Brain microvascular endothelial cell (primary cell): ENCODE measurements at regions not wholly inside any gene's neighbourhood (a gene's known extent, or its start where the extent isn't known, plus 50 kb on each side); places are given as distances from the start of the nearest gene placed in this dataset.

Source experiments
- DNase-seq: peaks from one replicate; pipeline ENCODE4 v3.0.0-alpha.2; 2020
- H3K27ac ChIP-seq: fragments of 250-450 bp; sonication (Bioruptor Pico); 2 replicates; pipeline ENCODE4 v1.5.1; 2020; ENCODE audit warnings: mild to moderate bottlenecking, moderate library complexity
- H3K27me3 ChIP-seq: fragments of 250-450 bp; sonication (Bioruptor Pico); replicated peaks from 2 replicates; pipeline ENCODE4 v1.5.1; 2020; ENCODE audit warnings: mild to moderate bottlenecking
- H3K36me3 ChIP-seq: fragments of 250-450 bp; sonication (Bioruptor Pico); replicated peaks from 2 replicates; pipeline ENCODE4 v1.5.1; 2020; ENCODE audit warnings: mild to moderate bottlenecking
- H3K4me3 ChIP-seq: 2 replicates; pipeline ENCODE4 v1.5.1; 2011; ENCODE audit warnings: low read depth, mild to moderate bottlenecking, control low read depth, low read length, moderate library complexity
- CTCF ChIP-seq: IDR thresholded peaks from 2 replicates; pipeline ENCODE4 v1.5.1; 2011; ENCODE audit warnings: low read depth, mild to moderate bottlenecking, moderate library complexity, low read length, control low read depth, inconsistent platforms; ENCODE audit errors: missing control alignments
- in situ Hi-C: cut with HindIII; loops from 2 replicates; pipeline ENCODE4 v1.10.0; 2017; ENCODE audit warnings: low sequenced_read_pairs, low pct_ligation_motif_present

GRCh38 chr2:2762166-2762908, 431.3 kb upstream of the MYT1L start:
- H3K27ac ChIP-seq = no peak overlapping the region
- H3K36me3 ChIP-seq = no peaks in the 10 kb centered on the region
- no peaks in the 10 kb centered on the region for H3K27me3 ChIP-seq
- H3K4me3 ChIP-seq = no peak overlapping the region
- in situ Hi-C loops = no loop called here
- no peak for TF ChIP-seq CTCF
- no peak for DNase-seq

DNA sequence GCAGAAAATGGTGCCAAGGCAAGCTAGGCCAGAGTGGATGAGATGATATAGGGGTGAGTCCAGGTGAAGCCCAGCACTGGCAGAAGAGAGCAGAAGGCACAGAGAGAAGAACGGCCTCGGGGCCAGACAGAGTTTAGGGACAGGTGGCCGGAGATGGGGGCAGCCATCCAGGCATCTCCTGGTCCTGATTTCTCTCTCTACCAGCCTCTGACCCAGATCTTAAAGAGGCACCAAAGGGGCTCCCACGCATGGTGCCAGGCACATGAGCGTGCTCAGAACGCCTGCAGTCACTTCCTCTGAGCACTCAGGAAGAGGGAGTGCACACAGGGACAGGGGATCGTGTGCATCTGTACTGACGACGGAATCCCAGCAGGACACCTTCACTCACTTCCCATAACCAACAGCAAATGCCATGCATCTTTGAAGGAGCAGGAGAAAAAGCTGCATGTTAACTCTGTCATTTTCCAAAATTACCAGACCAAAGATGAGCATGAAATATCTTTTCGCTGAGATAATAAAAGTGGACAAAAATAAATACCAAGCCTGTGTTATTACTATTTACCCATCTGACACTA, 427.8 kb upstream of the MYT1L start:
- in situ Hi-C loops = no loop called here
- Histone ChIP-seq H3K36me3 (no peaks in the 10 kb centered on the region), H3K27ac (no peak overlapping the region), H3K4me3 (no peak overlapping the region), H3K27me3 (no peaks in the 10 kb centered on the region)
- no peak for DNase-seq
- no peak for TF ChIP-seq CTCF

- H3K27ac ChIP-seq = no peak overlapping the region
- no peak for TF ChIP-seq CTCF
- in situ Hi-C loops = no loop called here
- no peak for DNase-seq
- H3K4me3 ChIP-seq = no peak overlapping the region
- H3K36me3 ChIP-seq = no peaks in the 10 kb centered on the region
- no peaks in the 10 kb centered on the region for H3K27me3 ChIP-seq
Observed at GRCh38 chr2:2757764-2758163, 426.7 kb upstream of the MYT1L start.

DNA sequence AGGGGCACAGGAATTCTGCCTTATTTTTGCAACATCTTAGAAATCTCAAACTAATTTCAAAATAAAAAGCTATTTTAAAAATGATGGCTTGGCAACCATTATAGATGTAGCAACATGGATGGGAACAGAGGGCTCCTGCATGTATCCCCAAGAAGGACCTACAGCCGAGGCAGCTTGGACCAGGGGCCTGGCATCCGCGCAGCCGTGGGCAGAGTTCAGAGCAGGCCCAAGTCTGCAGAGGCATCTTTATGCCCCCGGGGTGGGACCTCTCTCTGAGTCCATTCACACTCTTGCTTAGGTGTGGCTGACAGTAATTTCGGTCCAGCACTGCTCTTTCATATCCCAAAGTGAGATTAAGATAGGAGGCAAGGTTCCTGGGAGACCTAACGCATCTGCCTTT, 425.8 kb upstream of the MYT1L start:
- in situ Hi-C loops = no loop called here
- no peak for DNase-seq
- no peaks in the 10 kb centered on the region for H3K27me3 ChIP-seq
- no peaks in the 10 kb centered on the region for H3K36me3 ChIP-seq
- H3K27ac ChIP-seq = no peak overlapping the region
- no peak overlapping the region for H3K4me3 ChIP-seq
- TF ChIP-seq CTCF = no peak

- Histone ChIP-seq H3K4me3 (no peak overlapping the region), H3K27ac (no peak overlapping the region), H3K36me3 (no peaks in the 10 kb centered on the region), H3K27me3 (no peaks in the 10 kb centered on the region)
- TF ChIP-seq CTCF = no peak
- in situ Hi-C loops = no loop called here
- DNase-seq = no peak
Observed at GRCh38 chr2:2755990-2756389, 424.9 kb upstream of the MYT1L start.

- TF ChIP-seq CTCF = no peak
- Histone ChIP-seq H3K27ac (no peak overlapping the region), H3K27me3 (no peaks in the 10 kb centered on the region), H3K4me3 (no peak overlapping the region), H3K36me3 (no peaks in the 10 kb centered on the region)
- no peak for DNase-seq
- in situ Hi-C loops = no loop called here
Observed at GRCh38 chr2:2754940-2755339, 423.9 kb upstream of the MYT1L start.
